HCT116 (cell line): ENCODE measurements at regions not wholly inside any gene's neighbourhood (a gene's known extent, or its start where the extent isn't known, plus 50 kb on each side); places are given as distances from the start of the nearest gene placed in this dataset.

Source experiments
- ATAC-seq: fragments of 200-7000 bp; cut with Tn5 transposase; 2 replicates; pipeline ENCODE4 v1.9.1; 2020; ENCODE audit warnings: mild to moderate bottlenecking, moderate library complexity
- BruUV-seq: library from RNA; stranded (reverse); fragments of 400-500 nt; replicated peaks from 2 replicates; lab custom pipeline; 2021; lab: Mats Ljungman, UMichigan
- CTCF ChIA-PET: fragments of 300-600 bp; sonication (Branson Sonifier 250); formaldehyde crosslinking; loops from one replicate; lab custom pipeline; 2021; ENCODE audit warnings: antibody characterized with exemption; lab: Charles Lee
- POLR2A ChIA-PET: fragments of 300-600, 350-600 bp; sonication (Branson Sonifier 250); formaldehyde crosslinking; loops from one replicate; lab custom pipeline; 2021; ENCODE audit warnings: antibody characterized with exemption; lab: Charles Lee
- RAD21 ChIA-PET, 2 experiments: fragments of 300-600 bp; sonication (Branson Sonifier 250); formaldehyde crosslinking; loops; one replicate each; lab custom pipeline; 2023; ENCODE audit warnings: low total read pairs in 2 of 2; ENCODE audit not compliant: uncharacterized antibody in 2 of 2, unreplicated experiment in 2 of 2, low non-redundant PET in 1 of 2; lab: Charles Lee
- DNase-seq: peaks from one replicate; pipeline ENCODE4 v3.0.0-alpha.2; 2010; ENCODE audit warnings: low read depth, low spot score
- H2AFZ ChIP-seq: fragments of 200-600 bp; shearing (Covaris generic), sonication (generic); 2 replicates; pipeline ENCODE4 v1.6.1; 2017; ENCODE audit warnings: low read depth, mixed run types, mixed read lengths, antibody characterized with exemption, low read length; ENCODE audit not compliant: poor library complexity, severe bottlenecking
- H3K27ac ChIP-seq: 2 replicates; pipeline ENCODE4 v1.5.1; 2012; ENCODE audit warnings: low read depth, low read length
- H3K27me3 ChIP-seq: fragments of 200-600 bp; sonication (generic); 2 replicates; pipeline ENCODE4 v1.6.1; 2016; ENCODE audit warnings: mixed run types, low read length, mixed read lengths; ENCODE audit not compliant: insufficient read depth
- H3K36me3 ChIP-seq, 2 experiments: fragments of 200-500 bp in 1 of 2; fragments of 200-600 bp in 1 of 2; sonication (Bioruptor generic) in 1 of 2; sonication (generic) in 1 of 2; 2 replicates each; pipeline versions ENCODE4 v1.5.1 to v1.6.1; 2014 to 2016; ENCODE audit warnings: low read length in 2 of 2, inconsistent platforms in 1 of 2, mixed read lengths in 1 of 2, mixed run types in 1 of 2; ENCODE audit not compliant: insufficient read depth in 2 of 2, control insufficient read depth in 1 of 2
- H3K4me1 ChIP-seq, 2 experiments: fragments of 200-600 bp in 1 of 2; sonication (generic) in 1 of 2; 2 replicates each; pipeline versions ENCODE4 v1.5.1 to v1.6.1; 2012 to 2017; ENCODE audit warnings: low read length in 2 of 2, inconsistent platforms in 1 of 2, mild to moderate bottlenecking in 1 of 2, mixed read lengths in 1 of 2, mixed run types in 1 of 2, moderate library complexity in 1 of 2; ENCODE audit not compliant: insufficient read depth in 2 of 2, control insufficient read depth in 1 of 2
- H3K4me2 ChIP-seq: fragments of 200-600 bp; sonication (generic); 2 replicates; pipeline ENCODE4 v1.6.1; 2017; ENCODE audit warnings: mixed run types, low read length, mixed read lengths
- H3K4me3 ChIP-seq, 2 experiments: fragments of 200-600 bp in 1 of 2; sonication (generic) in 1 of 2; replicated peaks in 1 of 2; 2 replicates each; pipeline ENCODE4 v1.5.1; 2011 to 2016; ENCODE audit warnings: low read length in 2 of 2, control low read depth in 1 of 2, low read depth in 1 of 2, mild to moderate bottlenecking in 1 of 2, mixed read lengths in 1 of 2, mixed run types in 1 of 2
- H3K79me2 ChIP-seq: fragments of 200-600 bp; sonication (generic); 2 replicates; pipeline ENCODE4 v1.6.1; 2017; ENCODE audit warnings: mild to moderate bottlenecking, mixed run types, low read length, moderate library complexity, mixed read lengths; ENCODE audit not compliant: insufficient read depth
- H3K9ac ChIP-seq: fragments of 200-600 bp; sonication (generic); 2 replicates; pipeline ENCODE4 v1.6.1; 2016; ENCODE audit warnings: low read length, mixed read lengths
- H3K9me2 ChIP-seq: fragments of 200-600 bp; sonication (generic), shearing (Covaris generic); 2 replicates; pipeline ENCODE4 v1.6.1; 2017; ENCODE audit warnings: mixed run types, mild to moderate bottlenecking, moderate library complexity; ENCODE audit not compliant: insufficient read depth
- H3K9me3 ChIP-seq, 2 experiments: fragments of 200-500 bp in 1 of 2; fragments of 200-600 bp in 1 of 2; sonication (Bioruptor generic) in 1 of 2; sonication (generic) in 1 of 2; 2 replicates each; pipeline ENCODE4 v1.6.1; 2014 to 2017; ENCODE audit warnings: low read length in 2 of 2, mixed read lengths in 2 of 2, inconsistent platforms in 1 of 2, low read depth in 1 of 2, mild to moderate bottlenecking in 1 of 2, mixed run types in 1 of 2, moderate library complexity in 1 of 2; ENCODE audit not compliant: control insufficient read depth in 1 of 2, insufficient read depth in 1 of 2
- H4K20me1 ChIP-seq: fragments of 200-600 bp; sonication (generic), shearing (Covaris generic); 2 replicates; pipeline ENCODE4 v1.6.1; 2017; ENCODE audit warnings: mixed run types, mild to moderate bottlenecking, moderate library complexity; ENCODE audit not compliant: insufficient read depth
- ATF3 ChIP-seq: IDR thresholded peaks from 2 replicates; pipeline ENCODE4 v1.6.1; 2012
- CBX3 ChIP-seq: IDR thresholded peaks from 2 replicates; pipeline ENCODE4 v1.6.1; 2012; ENCODE audit warnings: low read depth
- CEBPB ChIP-seq: IDR thresholded peaks from 2 replicates; pipeline ENCODE4 v1.6.1; 2012; ENCODE audit warnings: low read depth
- CTCF ChIP-seq, 3 experiments: fragments of 200-600 bp in 1 of 3; sonication (generic) in 1 of 3; IDR thresholded peaks in 2 of 3; conservative IDR thresholded peaks in 1 of 3; 2 replicates each; pipeline ENCODE4 v1.5.1; 2012 to 2017; ENCODE audit warnings: low read depth in 2 of 3, low read length in 2 of 3, antibody characterized with exemption in 1 of 3, borderline replicate concordance in 1 of 3, control low read depth in 1 of 3, mild to moderate bottlenecking in 1 of 3, mixed read lengths in 1 of 3, mixed run types in 1 of 3, moderate library complexity in 1 of 3; ENCODE audit not compliant: insufficient read depth in 1 of 3
- EZH2 ChIP-seq: fragments of 200-600 bp; sonication (generic); IDR thresholded peaks from 2 replicates; pipeline ENCODE4 v1.6.1; 2017; ENCODE audit warnings: antibody characterized with exemption, mixed run types
- EZH2phosphoT487 ChIP-seq: fragments of 200-600 bp; IDR thresholded peaks from 2 replicates; pipeline ENCODE4 v1.6.1; 2018; ENCODE audit warnings: antibody characterized with exemption, borderline replicate concordance
- FOSL1 ChIP-seq: IDR thresholded peaks from 2 replicates; pipeline ENCODE4 v1.6.1; 2012; ENCODE audit warnings: low read depth
- JUND ChIP-seq: IDR thresholded peaks from 2 replicates; pipeline ENCODE4 v1.6.1; 2012
- MAX ChIP-seq: IDR thresholded peaks from 2 replicates; pipeline ENCODE4 v1.6.1; 2012
- POLR2A ChIP-seq: IDR thresholded peaks from 2 replicates; pipeline ENCODE4 v1.7.0; 2011; ENCODE audit warnings: borderline replicate concordance; ENCODE audit not compliant: insufficient read depth, insufficient read length; ENCODE audit errors: extremely low read depth
- POLR2AphosphoS5 ChIP-seq: IDR thresholded peaks from 2 replicates; pipeline ENCODE4 v1.6.1; 2011; ENCODE audit warnings: mild to moderate bottlenecking, low read depth, low read length, moderate library complexity
- RAD21 ChIP-seq: IDR thresholded peaks from 2 replicates; pipeline ENCODE4 v1.6.1; 2012; ENCODE audit warnings: low read depth, mild to moderate bottlenecking
- REST ChIP-seq: IDR thresholded peaks from 2 replicates; pipeline ENCODE4 v1.6.1; 2012; ENCODE audit warnings: low read depth
- ZBTB33 ChIP-seq: IDR thresholded peaks from 2 replicates; pipeline ENCODE4 v1.6.1; 2011; ENCODE audit warnings: mild to moderate bottlenecking, low read length, moderate library complexity; ENCODE audit not compliant: insufficient replicate concordance; ENCODE audit errors: extremely low read depth
- ZFX ChIP-seq: fragments of 450-650 bp; IDR thresholded peaks from 2 replicates; pipeline ENCODE4 v1.6.1; 2017
- ZNF274 ChIP-seq: fragments of 200-500 bp; sonication (Bioruptor generic); IDR thresholded peaks from 2 replicates; pipeline ENCODE4 v1.6.1; 2014; ENCODE audit warnings: mild to moderate bottlenecking, low read depth, low read length, inconsistent platforms
- intact Hi-C: fragments of 100-400 bp; cut with micrococcal nuclease; formaldehyde crosslinking; loops from 2 replicates; pipeline ENCODE4 v1.10.0; 2022

- RAD21 ChIA-PET: no interaction called here
- peaks cover 52% of the 10 kb centered on the region for H3K27me3 ChIP-seq
These were observed 54.5 kb upstream of the PLXNA2 start for GRCh38 chr1:208298593-208299269.

More at GRCh38 chr1:208298593-208299269, 54.5 kb upstream of the PLXNA2 start:
- Histone ChIP-seq H3K36me3 (no peaks in the 10 kb centered on the region), H3K4me3 (no peak overlapping the region), H3K9ac (no peak overlapping the region), H3K9me3 (no peaks in the 10 kb centered on the region), H3K9me2 (no peaks in the 10 kb centered on the region), H3K27ac (no peak overlapping the region), H3K4me1 (no peaks in the 10 kb centered on the region), H4K20me1 (no peaks in the 10 kb centered on the region), H3K79me2 (no peaks in the 10 kb centered on the region), H2AFZ (no peak overlapping the region), H3K4me2 (no peak overlapping the region)
- TF ChIP-seq CTCF (IDR thresholded peaks at IDR 0.05 in 2 of 3, conservative IDR thresholded peaks at IDR 0.05 in 1 of 3; ENCODE audit: borderline replicate concordance in 1 of 3, insufficient read depth in 1 of 3, low read depth in 2 of 3, low read length in 2 of 3) (no peak), POLR2AphosphoS5 (no peak), ZNF274 (no peak), ATF3 (no peak), EZH2 (no peak), CBX3 (no peak), REST (no peak), ZBTB33 (no peak), POLR2A (no peak), CEBPB (no peak), MAX (no peak), EZH2phosphoT487 (no peak), FOSL1 (no peak), RAD21 (no peak), JUND (no peak), ZFX (no peak)
- DNase-seq: no peak
- intact Hi-C loops: no loop called here
- no peak for ATAC-seq
- CTCF ChIA-PET: no interaction called here
- POLR2A ChIA-PET: no interaction called here
- BruUV-seq: no TSS peak
